Left ventricle myocardium inferior (tissue), 1 donor: ENCODE measurements at regions not wholly inside any gene's neighbourhood (a gene's known extent, or its start where the extent isn't known, plus 50 kb on each side); places are given as distances from the start of the nearest gene placed in this dataset.

Source experiments
- DNase-seq: peaks from one replicate; pipeline ENCODE4 v3.0.0-alpha.2; 2020
- H3K27ac ChIP-seq: fragments of 200-600 bp; replicated peaks from 2 replicates; pipeline ENCODE4 v1.8.0; 2021
- H3K27me3 ChIP-seq: fragments of 200-600 bp; 2 replicates; pipeline ENCODE4 v1.8.0; 2021; ENCODE audit warnings: low read depth
- H3K36me3 ChIP-seq: fragments of 200-600 bp; 2 replicates; pipeline ENCODE4 v1.8.0; 2021
- H3K4me1 ChIP-seq: fragments of 200-600 bp; 2 replicates; pipeline ENCODE4 v1.8.0; 2021
- H3K4me3 ChIP-seq: fragments of 200-600 bp; 2 replicates; pipeline ENCODE4 v1.8.0; 2021; ENCODE audit warnings: mild to moderate bottlenecking, moderate library complexity
- H3K9me3 ChIP-seq: fragments of 200-600 bp; replicated peaks from 2 replicates; pipeline ENCODE4 v1.8.0; 2021
- CTCF ChIP-seq: fragments of 200-600 bp; IDR thresholded peaks from 2 replicates; pipeline ENCODE4 v1.8.0; 2021; ENCODE audit warnings: antibody characterized with exemption, mild to moderate bottlenecking, borderline replicate concordance
- intact Hi-C: fragments of 100-400 bp; cut with micrococcal nuclease; formaldehyde crosslinking; loops from one replicate; pipeline ENCODE4 v1.11.0; 2022
- donor health status: DM: no; HTN: yes; CAD: no; lungs with severe emphysema.

- no peaks in the 10 kb centered on the region for H3K27me3 ChIP-seq
- TF ChIP-seq CTCF = no peak
- DNase-seq = no peak
- H3K36me3 ChIP-seq = no peaks in the 10 kb centered on the region
- no peaks in the 10 kb centered on the region for H3K4me1 ChIP-seq
- intact Hi-C loops = no loop called here
- H3K4me3 ChIP-seq = no peak overlapping the region
- no peaks in the 10 kb centered on the region for H3K9me3 ChIP-seq
- no peak overlapping the region for H3K27ac ChIP-seq
Observed at GRCh38 chr2:8335801-8336200, 346.1 kb upstream of the ID2 start.

- Histone ChIP-seq H3K4me1 (no peaks in the 10 kb centered on the region), H3K9me3 (no peaks in the 10 kb centered on the region), H3K27ac (no peak overlapping the region), H3K27me3 (no peaks in the 10 kb centered on the region), H3K4me3 (no peak overlapping the region), H3K36me3 (no peaks in the 10 kb centered on the region)
- DNase-seq = no peak
- intact Hi-C loops = no loop called here
- TF ChIP-seq CTCF = no peak
Observed at GRCh38 chr2:8337321-8337720, 344.5 kb upstream of the ID2 start.

- no peak overlapping the region for H3K4me3 ChIP-seq
- H3K9me3 ChIP-seq = no peaks in the 10 kb centered on the region
- H3K4me1 ChIP-seq = no peaks in the 10 kb centered on the region
- TF ChIP-seq CTCF = no peak
- H3K27ac ChIP-seq = no peak overlapping the region
- no peaks in the 10 kb centered on the region for H3K27me3 ChIP-seq
- no peaks in the 10 kb centered on the region for H3K36me3 ChIP-seq
- no peak for DNase-seq
- intact Hi-C loops = no loop called here
Observed at GRCh38 chr2:8342407-8342806, 339.4 kb upstream of the ID2 start.

- no peak overlapping the region for H3K27ac ChIP-seq
- intact Hi-C loops = no loop called here
- no peaks in the 10 kb centered on the region for H3K27me3 ChIP-seq
- H3K9me3 ChIP-seq = no peaks in the 10 kb centered on the region
- H3K36me3 ChIP-seq = no peaks in the 10 kb centered on the region
- TF ChIP-seq CTCF = no peak
- H3K4me3 ChIP-seq = no peak overlapping the region
- H3K4me1 ChIP-seq = no peaks in the 10 kb centered on the region
- DNase-seq = no peak
Observed at GRCh38 chr2:8343031-8343430, 338.8 kb upstream of the ID2 start.

- Histone ChIP-seq H3K4me3 (no peak overlapping the region), H3K9me3 (no peaks in the 10 kb centered on the region), H3K27me3 (no peaks in the 10 kb centered on the region), H3K27ac (no peak overlapping the region), H3K36me3 (no peaks in the 10 kb centered on the region), H3K4me1 (no peaks in the 10 kb centered on the region)
- TF ChIP-seq CTCF = no peak
- DNase-seq = no peak
- intact Hi-C loops = no loop called here
Observed at GRCh38 chr2:8344144-8345097, 337.4 kb upstream of the ID2 start.
